HEK293 (cell line): ENCODE measurements at regions not wholly inside any gene's neighbourhood (a gene's known extent, or its start where the extent isn't known, plus 50 kb on each side); places are given as distances from the start of the nearest gene placed in this dataset.

Experiments used
- CTCF ChIA-PET: fragments of 350-600 bp; formaldehyde crosslinking; extraction: SDS; loops from one replicate; lab custom pipeline; 2021; ENCODE audit warnings: antibody characterized with exemption; lab: Yijun Ruan, JAX
- POLR2A ChIA-PET: fragments of 300-600 bp; formaldehyde crosslinking; extraction: SDS; loops from one replicate; lab custom pipeline; 2020; ENCODE audit warnings: antibody characterized with exemption, inconsistent platforms; lab: Yijun Ruan, JAX
- H3K27ac ChIP-seq: fragments of 200-500 bp; sonication (Bioruptor generic); 2 replicates; pipeline ENCODE4 v1.5.1; 2014; ENCODE audit warnings: low read depth, low read length, control low read depth, inconsistent platforms; ENCODE audit errors: extremely low read depth
- H3K36me3 ChIP-seq, 2 experiments: fragments of 200-500 bp in 1 of 2; sonication (Bioruptor generic) in 1 of 2; 1 replicate in 1 of 2; 2 replicates in 1 of 2; pipeline ENCODE4 v1.5.1; 2014 to 2017; ENCODE audit warnings: inconsistent platforms in 2 of 2, low read length in 2 of 2; ENCODE audit not compliant: control insufficient read depth in 2 of 2, insufficient read depth in 1 of 2
- H3K4me1 ChIP-seq: fragments of 200-500 bp; sonication (Bioruptor generic); 2 replicates; pipeline ENCODE4 v1.5.1; 2014; ENCODE audit warnings: mild to moderate bottlenecking, low read length, inconsistent platforms; ENCODE audit not compliant: control insufficient read depth, insufficient read depth
- H3K4me3 ChIP-seq: 2 replicates; pipeline ENCODE4 v1.5.1; 2011; ENCODE audit warnings: low read depth, mild to moderate bottlenecking, control low read depth, low read length, moderate library complexity
- H3K9me3 ChIP-seq: fragments of 200-500 bp; sonication (Bioruptor generic); 2 replicates; pipeline ENCODE4 v1.5.1; 2014; ENCODE audit warnings: low read depth, low read length, inconsistent platforms; ENCODE audit not compliant: control insufficient read depth, insufficient read depth
- HOXD13 ChIP-seq: sonication (generic); formaldehyde crosslinking; IDR thresholded peaks from 2 replicates; pipeline ENCODE4 v1.8.0; 2022; ENCODE audit warnings: missing genetic modification reagents, borderline replicate concordance
- SP3 ChIP-seq: fragments of 450-650 bp; formaldehyde crosslinking; IDR thresholded peaks from 2 replicates; pipeline ENCODE4 v1.5.1; 2016; ENCODE audit warnings: missing biosample characterization, missing genetic modification characterization
- ZBTB1 ChIP-seq: fragments of 450-650 bp; formaldehyde crosslinking; IDR thresholded peaks from 2 replicates; pipeline ENCODE4 v1.5.1; 2016; ENCODE audit warnings: missing biosample characterization, missing genetic modification characterization
- ZFHX2 ChIP-seq: fragments of 450-650 bp; formaldehyde crosslinking; conservative IDR thresholded peaks from 2 replicates; pipeline ENCODE4 v1.5.1; 2016; ENCODE audit warnings: missing biosample characterization, missing genetic modification characterization
- ZNF223 ChIP-seq: fragments of 450-650 bp; formaldehyde crosslinking; IDR thresholded peaks from 2 replicates; pipeline ENCODE4 v1.5.1; 2016; ENCODE audit warnings: missing biosample characterization, missing genetic modification characterization
- ZNF23 ChIP-seq: fragments of 450-650 bp; formaldehyde crosslinking; IDR thresholded peaks from 2 replicates; pipeline ENCODE4 v1.5.1; 2016; ENCODE audit warnings: missing biosample characterization, missing genetic modification characterization, borderline replicate concordance
- ZNF248 ChIP-seq: fragments of 450-650 bp; formaldehyde crosslinking; IDR thresholded peaks from 2 replicates; pipeline ENCODE4 v1.5.1; 2017; ENCODE audit warnings: missing biosample characterization, missing genetic modification characterization
- ZNF266 ChIP-seq: fragments of 450-650 bp; formaldehyde crosslinking; IDR thresholded peaks from 2 replicates; pipeline ENCODE4 v1.5.1; 2016; ENCODE audit warnings: missing biosample characterization, missing genetic modification characterization, low read depth
- ZNF324 ChIP-seq: fragments of 450-650 bp; formaldehyde crosslinking; IDR thresholded peaks from 2 replicates; pipeline ENCODE4 v1.5.1; 2016; ENCODE audit warnings: missing biosample characterization, missing genetic modification characterization
- ZNF350 ChIP-seq: fragments of 450-650 bp; formaldehyde crosslinking; IDR thresholded peaks from 2 replicates; pipeline ENCODE4 v1.5.0; 2017; ENCODE audit warnings: missing biosample characterization, mild to moderate bottlenecking, missing genetic modification characterization
- ZNF423 ChIP-seq: fragments of 450-650 bp; formaldehyde crosslinking; IDR thresholded peaks from 2 replicates; pipeline ENCODE4 v1.5.1; 2016; ENCODE audit warnings: missing biosample characterization, missing genetic modification characterization
- ZNF513 ChIP-seq: fragments of 450-650 bp; IDR thresholded peaks from 2 replicates; pipeline ENCODE4 v1.5.1; 2018; ENCODE audit warnings: missing biosample characterization, missing genetic modification characterization
- ZNF555 ChIP-seq: fragments of 450-650 bp; formaldehyde crosslinking; conservative IDR thresholded peaks from 2 replicates; pipeline ENCODE4 v1.5.1; 2017; ENCODE audit warnings: missing biosample characterization, mild to moderate bottlenecking, missing genetic modification characterization, inconsistent platforms
- ZNF558 ChIP-seq: fragments of 450-650 bp; formaldehyde crosslinking; IDR thresholded peaks from 2 replicates; pipeline ENCODE4 v1.5.1; 2016; ENCODE audit warnings: missing biosample characterization, missing genetic modification characterization
- ZNF571 ChIP-seq: fragments of 450-650 bp; formaldehyde crosslinking; IDR thresholded peaks from 2 replicates; pipeline ENCODE4 v1.5.0; 2017; ENCODE audit warnings: missing biosample characterization, missing genetic modification characterization
- ZNF585B ChIP-seq: fragments of 450-650 bp; formaldehyde crosslinking; IDR thresholded peaks from 2 replicates; pipeline ENCODE4 v1.5.1; 2016; ENCODE audit warnings: missing biosample characterization, missing genetic modification characterization
- ZNF654 ChIP-seq: fragments of 450-650 bp; formaldehyde crosslinking; IDR thresholded peaks from 2 replicates; pipeline ENCODE4 v1.5.1; 2016; ENCODE audit warnings: low read depth, missing biosample characterization, missing genetic modification characterization
- ZNF658 ChIP-seq: fragments of 450-650 bp; formaldehyde crosslinking; IDR thresholded peaks from 2 replicates; pipeline ENCODE4; 2016; ENCODE audit warnings: missing biosample characterization, missing genetic modification characterization
- ZNF76 ChIP-seq: fragments of 450-650 bp; formaldehyde crosslinking; IDR thresholded peaks from 2 replicates; pipeline ENCODE4; 2016; ENCODE audit warnings: low read depth, missing biosample characterization, missing genetic modification characterization, borderline replicate concordance
- ZSCAN30 ChIP-seq: fragments of 450-650 bp; IDR thresholded peaks from 2 replicates; pipeline ENCODE4 v1.5.1; 2018; ENCODE audit warnings: missing biosample characterization, mild to moderate bottlenecking, missing genetic modification characterization, moderate library complexity
- TF ChIP-seq, protein P1 (sequence below): fragments of 450-650 bp; formaldehyde crosslinking; IDR thresholded peaks from 2 replicates; pipeline ENCODE4 v1.5.1; 2016; ENCODE audit warnings: missing biosample characterization, missing genetic modification characterization
- TF ChIP-seq, protein P2 (sequence below): fragments of 450-650 bp; formaldehyde crosslinking; IDR thresholded peaks from 2 replicates; pipeline ENCODE4 v1.5.1; 2017; ENCODE audit warnings: missing biosample characterization, missing genetic modification characterization
- TF ChIP-seq, protein P3 (sequence below): fragments of 450-650 bp; formaldehyde crosslinking; IDR thresholded peaks from 2 replicates; pipeline ENCODE4 v1.5.1; 2017; ENCODE audit warnings: missing biosample characterization, mild to moderate bottlenecking, missing genetic modification characterization, moderate library complexity

DNA sequence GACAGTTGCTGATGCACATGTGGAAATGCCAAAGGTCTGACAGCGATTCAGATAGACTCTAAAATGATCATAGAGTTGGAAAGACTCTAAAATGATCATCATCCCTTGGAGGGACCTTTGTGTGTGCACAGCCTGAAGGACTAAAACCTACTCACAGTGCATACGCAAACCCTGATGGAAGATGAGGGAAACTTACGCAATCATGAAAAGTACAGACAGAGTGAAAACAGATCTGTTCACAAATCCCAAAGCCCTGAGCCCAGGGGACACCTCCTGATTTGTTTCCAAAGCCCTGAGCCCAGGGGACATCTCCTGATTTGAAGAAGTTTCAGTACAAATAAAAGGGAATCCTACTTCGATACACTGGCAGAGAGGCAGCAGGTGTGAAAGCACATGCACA is 79.3 kb upstream of the PROX1 start:
- Histone ChIP-seq H3K4me3 (no peak overlapping the region), H3K9me3 (no peaks in the 10 kb centered on the region), H3K27ac (no peak overlapping the region), H3K4me1 (no peaks in the 10 kb centered on the region), H3K36me3 (no peaks in the 10 kb centered on the region)
- POLR2A ChIA-PET, result no interaction called here
- TF ChIP-seq ZNF654 (no peak), ZFHX2 (no peak), ZNF555 (tag by site-specific recombination) (no peak), ZSCAN30 (tag by site-specific recombination) (no peak), SP3 (no peak), ZNF350 (tag by site-specific recombination) (no peak), ZNF571 (no peak), ZNF223 (tag by site-specific recombination) (no peak), ZNF658 (no peak), ZNF76 (no peak), ZNF558 (tag by site-specific recombination) (no peak), HOXD13 (CRISPR knock-in tag) (no peak), ZNF585B (tag by site-specific recombination) (no peak), ZNF248 (tag by site-specific recombination) (no peak), ZNF423 (tag by site-specific recombination) (no peak)
- TF ChIP-seq, protein P1, sequence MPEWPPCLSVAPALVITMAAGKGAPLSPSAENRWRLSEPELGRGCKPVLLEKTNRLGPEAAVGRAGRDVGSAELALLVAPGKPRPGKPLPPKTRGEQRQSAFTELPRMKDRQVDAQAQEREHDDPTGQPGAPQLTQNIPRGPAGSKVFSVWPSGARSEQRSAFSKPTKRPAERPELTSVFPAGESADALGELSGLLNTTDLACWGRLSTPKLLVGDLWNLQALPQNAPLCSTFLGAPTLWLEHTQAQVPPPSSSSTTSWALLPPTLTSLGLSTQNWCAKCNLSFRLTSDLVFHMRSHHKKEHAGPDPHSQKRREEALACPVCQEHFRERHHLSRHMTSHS (tag by site-specific recombination), result no peak
- TF ChIP-seq, protein P2, sequence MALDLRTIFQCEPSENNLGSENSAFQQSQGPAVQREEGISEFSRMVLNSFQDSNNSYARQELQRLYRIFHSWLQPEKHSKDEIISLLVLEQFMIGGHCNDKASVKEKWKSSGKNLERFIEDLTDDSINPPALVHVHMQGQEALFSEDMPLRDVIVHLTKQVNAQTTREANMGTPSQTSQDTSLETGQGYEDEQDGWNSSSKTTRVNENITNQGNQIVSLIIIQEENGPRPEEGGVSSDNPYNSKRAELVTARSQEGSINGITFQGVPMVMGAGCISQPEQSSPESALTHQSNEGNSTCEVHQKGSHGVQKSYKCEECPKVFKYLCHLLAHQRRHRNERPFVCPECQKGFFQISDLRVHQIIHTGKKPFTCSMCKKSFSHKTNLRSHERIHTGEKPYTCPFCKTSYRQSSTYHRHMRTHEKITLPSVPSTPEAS (tag by site-specific recombination), result no peak
- CTCF ChIA-PET, result interaction anchor here (0.6 kb wide), 1 partner anchor 28 kb away, joined by 3 read pairs; no protein-coding TSS in a partner anchor

- Histone ChIP-seq H3K36me3 (no peaks in the 10 kb centered on the region), H3K4me1 (no peaks in the 10 kb centered on the region), H3K27ac (no peak overlapping the region)
- ChIA-PET POLR2A (no interaction called here), CTCF (no interaction called here)
- TF ChIP-seq ZNF513 (tag by site-specific recombination) (no peak), ZNF324 (tag by site-specific recombination) (no peak), ZBTB1 (tag by site-specific recombination) (no peak), ZNF266 (tag by site-specific recombination) (no peak), ZNF585B (tag by site-specific recombination) (no peak), ZNF23 (no peak)
- TF ChIP-seq, protein P3, sequence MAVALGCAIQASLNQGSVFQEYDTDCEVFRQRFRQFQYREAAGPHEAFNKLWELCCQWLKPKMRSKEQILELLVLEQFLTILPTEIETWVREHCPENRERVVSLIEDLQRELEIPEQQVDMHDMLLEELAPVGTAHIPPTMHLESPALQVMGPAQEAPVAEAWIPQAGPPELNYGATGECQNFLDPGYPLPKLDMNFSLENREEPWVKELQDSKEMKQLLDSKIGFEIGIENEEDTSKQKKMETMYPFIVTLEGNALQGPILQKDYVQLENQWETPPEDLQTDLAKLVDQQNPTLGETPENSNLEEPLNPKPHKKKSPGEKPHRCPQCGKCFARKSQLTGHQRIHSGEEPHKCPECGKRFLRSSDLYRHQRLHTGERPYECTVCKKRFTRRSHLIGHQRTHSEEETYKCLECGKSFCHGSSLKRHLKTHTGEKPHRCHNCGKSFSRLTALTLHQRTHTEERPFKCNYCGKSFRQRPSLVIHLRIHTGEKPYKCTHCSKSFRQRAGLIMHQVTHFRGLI (tag by site-specific recombination), result no peak
- TF ChIP-seq, all 188 proteins: peak for 0
- H3K4me3 ChIP-seq, result no peak overlapping the region
- H3K9me3 ChIP-seq, result no peaks in the 10 kb centered on the region
Measured at GRCh38 chr1:213914392-213914791, 73.4 kb upstream of the PROX1 start.
